GM18519 (cell line): ENCODE measurements at regions not wholly inside any gene's neighbourhood (a gene's known extent, or its start where the extent isn't known, plus 50 kb on each side); places are given as distances from the start of the nearest gene placed in this dataset.

Experiments used
- ATAC-seq: cut with Tn5 transposase; IDR thresholded peaks from one replicate; pipeline ENCODE4 v1.9.1; 2021; ENCODE audit warnings: mild to moderate bottlenecking, moderate library complexity; ENCODE audit not compliant: unreplicated experiment, low FRiP score

- ATAC-seq = no peak
Measured at GRCh38 chr4:15215109-15215508, 212.7 kb upstream of the C1QTNF7 start.

GRCh38 chr4:15226203-15226602 lies 201.6 kb upstream of the C1QTNF7 start:
- ATAC-seq = no peak

DNA sequence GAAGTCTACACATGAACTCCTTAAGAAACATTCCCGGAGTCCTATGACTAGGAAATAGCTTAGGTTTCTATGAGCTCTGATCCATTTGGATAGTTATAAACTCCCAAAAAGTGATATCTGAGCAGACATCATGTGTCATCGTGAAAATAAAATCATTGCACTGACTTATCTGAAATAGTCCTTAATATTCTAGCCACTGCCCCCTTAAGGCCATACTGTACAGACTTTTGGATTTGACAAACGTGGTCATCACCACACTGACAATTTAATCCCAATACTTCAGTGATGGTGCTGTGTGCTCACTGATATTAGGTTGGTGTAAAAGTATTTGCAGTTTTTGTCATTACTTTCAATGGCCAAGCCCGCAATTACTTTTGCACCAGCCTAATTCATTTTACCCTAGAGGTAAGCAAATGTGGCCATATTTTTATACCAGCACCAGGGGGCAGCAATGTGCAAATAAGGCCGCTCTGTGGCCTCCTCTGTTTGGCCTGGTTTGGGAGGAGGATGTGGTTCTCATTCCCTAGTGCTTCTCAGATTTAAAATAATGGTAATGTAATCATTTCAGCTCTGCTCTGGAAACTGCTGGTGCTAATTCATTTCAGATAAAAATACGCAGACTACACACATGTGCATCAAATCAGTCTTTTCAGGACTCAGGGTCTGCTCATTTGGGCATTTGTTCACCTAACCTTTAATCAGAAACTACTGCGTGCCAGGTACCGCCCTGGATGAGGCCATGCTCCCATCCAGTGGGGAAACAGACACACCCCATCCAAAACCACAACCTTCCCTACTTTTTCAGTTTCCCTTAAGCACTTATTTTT lies 196.4 kb upstream of the C1QTNF7 start:
- peak; percentile 75 for ATAC-seq

GRCh38 chr4:15232366-15233263 lies 195.2 kb upstream of the C1QTNF7 start:
- ATAC-seq = no peak

DNA sequence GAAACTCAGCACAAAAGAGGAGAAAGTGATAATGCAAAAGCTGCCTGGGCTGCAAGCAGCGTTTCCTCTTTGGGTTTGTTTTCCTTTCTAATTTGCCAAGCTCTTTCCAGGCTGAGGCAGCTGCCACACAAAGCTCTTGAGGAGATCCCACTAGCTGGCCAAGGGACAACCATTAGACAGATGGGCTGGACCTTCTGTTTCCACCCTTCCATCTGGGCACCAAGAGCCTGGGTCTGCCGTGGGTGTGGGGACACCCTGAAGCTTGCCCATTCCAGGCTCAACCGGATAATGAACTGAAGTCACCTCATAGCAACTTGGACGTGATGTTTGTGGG lies 194.6 kb upstream of the C1QTNF7 start:
- ATAC-seq = no peak

- ATAC-seq = no peak
Measured at GRCh38 chr4:15233626-15234025, 194.2 kb upstream of the C1QTNF7 start.

- no peak for ATAC-seq
Measured at GRCh38 chr4:15234116-15234855, 193.5 kb upstream of the C1QTNF7 start.

DNA sequence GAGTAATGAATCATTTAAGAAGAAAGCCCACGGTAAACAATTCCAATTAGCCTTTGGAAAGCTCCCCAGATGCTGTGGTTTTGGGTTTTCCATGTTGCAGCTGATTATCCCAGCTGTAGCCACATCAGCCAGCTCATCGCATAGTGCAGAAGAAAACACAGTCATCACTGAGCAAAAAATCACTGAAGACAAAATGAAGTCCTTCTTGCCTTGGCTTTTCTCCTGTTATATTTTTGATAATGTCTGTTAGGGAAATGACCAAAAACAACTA lies 193.0 kb upstream of the C1QTNF7 start:
- ATAC-seq = no peak

DNA sequence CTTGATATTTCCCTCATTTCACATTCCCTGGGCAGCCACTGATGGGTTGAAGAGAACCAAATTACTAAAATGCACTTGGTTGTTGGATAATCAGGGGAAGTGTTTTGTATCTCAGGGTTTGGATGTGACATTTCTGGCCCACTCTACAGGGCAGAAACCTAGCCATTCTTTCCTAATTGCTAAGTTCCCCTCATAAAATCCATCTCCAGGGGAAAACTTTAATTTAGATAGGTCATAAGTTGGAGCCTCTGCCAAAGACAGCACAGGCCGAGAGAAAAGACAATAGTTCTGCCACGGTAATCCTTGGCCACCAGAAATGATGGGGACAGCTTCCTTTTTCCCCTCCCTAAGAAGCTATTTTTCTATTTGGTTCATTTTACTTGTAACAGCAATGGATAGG lies 192.7 kb upstream of the C1QTNF7 start:
- no peak for ATAC-seq

DNA sequence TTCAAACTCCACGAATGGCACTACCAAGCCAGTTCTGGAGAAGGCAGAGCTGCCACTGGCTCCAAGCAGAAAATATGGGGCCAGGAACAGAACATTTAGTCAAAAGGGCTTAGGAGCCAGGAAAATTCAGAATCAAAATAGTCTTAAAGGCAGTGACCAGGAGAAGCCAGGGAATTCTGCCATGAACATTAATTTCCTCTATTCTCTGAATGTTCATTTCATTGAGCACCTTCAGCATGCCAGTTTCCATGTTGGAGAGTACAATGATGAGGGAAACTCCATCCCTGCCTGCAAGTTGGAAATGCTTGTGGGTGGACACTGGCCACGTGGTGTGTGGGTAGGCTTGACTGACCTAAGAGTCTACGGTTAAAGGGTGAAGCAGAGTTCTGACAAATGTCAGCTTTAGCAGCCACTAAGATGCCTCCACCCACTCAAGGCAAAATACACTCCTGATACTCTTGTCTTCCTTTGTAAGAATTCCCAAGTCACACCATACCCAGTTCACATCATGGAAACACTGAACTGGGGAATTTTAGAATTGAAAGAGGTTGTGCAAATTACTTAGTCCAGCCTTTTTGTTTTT lies 190.1 kb upstream of the C1QTNF7 start:
- no peak for ATAC-seq

DNA sequence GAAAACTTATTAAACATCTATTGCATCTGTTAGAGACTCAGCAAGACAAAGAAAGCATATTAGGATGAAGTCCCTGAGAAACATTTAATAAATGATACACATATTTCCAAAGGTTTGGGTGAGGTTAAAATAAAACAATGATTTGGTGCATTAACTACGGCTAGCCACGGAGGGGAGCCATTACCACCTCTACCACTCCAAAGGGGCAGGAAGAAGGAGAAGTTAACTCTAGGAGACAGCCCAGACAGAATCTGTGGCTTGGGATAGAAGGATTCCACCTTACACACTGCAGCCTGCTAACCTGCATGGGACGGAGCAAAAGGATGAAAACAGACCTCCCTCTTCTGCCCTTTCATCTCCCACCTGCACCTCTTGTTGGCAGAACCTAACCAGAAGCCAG lies 189.1 kb upstream of the C1QTNF7 start:
- ATAC-seq = peak; percentile 60

- no peak for ATAC-seq
Measured at GRCh38 chr4:15239866-15240265, 188.0 kb upstream of the C1QTNF7 start.

DNA sequence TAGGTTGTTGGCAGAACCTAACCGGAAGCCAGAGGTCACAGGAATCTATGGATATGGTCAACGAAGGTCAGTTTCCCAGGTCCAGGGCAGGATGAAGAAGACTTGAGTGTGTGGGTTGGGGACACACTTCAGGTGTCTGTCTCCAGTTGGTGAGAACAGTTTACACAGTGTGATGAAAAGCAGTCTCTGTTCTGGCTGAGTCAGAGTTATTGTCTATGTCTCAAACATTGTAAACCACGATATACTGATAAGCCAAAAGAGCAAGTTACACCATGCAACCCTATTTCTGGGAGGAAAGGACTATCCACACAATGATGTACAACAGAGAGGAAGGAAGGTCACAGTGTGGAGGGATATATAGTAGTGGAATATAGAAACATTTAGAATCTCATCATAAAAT lies 187.1 kb upstream of the C1QTNF7 start:
- ATAC-seq = no peak

- ATAC-seq = no peak
Measured at GRCh38 chr4:15242021-15242420, 185.8 kb upstream of the C1QTNF7 start.

DNA sequence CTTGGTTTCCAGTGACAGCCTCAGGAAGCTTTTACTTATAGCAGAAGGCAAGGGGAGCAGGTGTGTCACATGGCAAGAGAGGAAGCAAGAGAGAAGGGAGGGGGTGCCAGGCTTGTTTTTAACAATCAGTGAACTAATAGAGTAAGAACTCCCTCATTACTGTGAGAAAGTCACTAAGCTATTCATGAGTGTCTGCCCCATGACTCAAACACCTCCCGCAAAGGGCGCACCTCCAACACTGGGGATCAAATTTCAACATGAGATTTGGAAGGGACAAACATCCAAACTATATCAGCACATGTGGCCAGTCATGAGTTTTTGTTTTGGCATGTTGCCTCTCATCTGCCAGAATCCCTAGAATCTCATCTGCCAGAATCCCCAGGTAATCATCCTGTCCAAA lies 183.5 kb upstream of the C1QTNF7 start:
- ATAC-seq = no peak

DNA sequence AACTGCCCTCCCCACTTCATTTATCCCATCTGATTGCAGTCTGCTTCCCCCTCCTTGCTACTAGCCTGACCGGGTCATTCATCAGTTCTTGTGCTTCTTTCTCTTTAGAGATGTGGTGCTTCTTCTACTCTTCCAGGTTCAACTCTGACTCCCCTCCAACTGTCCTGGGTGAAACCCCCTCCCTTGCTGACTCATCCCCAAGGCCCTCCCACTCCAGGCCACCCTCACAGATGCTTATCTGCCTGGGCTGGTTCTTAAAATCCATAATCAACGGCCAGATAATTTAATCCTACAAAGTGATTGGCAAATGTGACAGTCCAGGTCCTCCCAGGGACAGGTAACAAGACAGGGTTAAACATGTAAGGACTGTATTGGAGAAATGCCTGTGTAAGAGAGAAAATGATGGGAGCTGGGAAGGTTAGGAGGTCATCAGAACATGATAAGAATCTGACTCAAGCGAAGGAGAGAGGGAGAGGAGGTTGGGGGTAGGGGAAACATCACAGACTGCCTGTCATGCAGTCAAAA lies 182.8 kb upstream of the C1QTNF7 start:
- no peak for ATAC-seq

- no peak for ATAC-seq
Measured at GRCh38 chr4:15250021-15250441, 177.8 kb upstream of the C1QTNF7 start.

GRCh38 chr4:15253349-15253748 lies 174.5 kb upstream of the C1QTNF7 start:
- ATAC-seq = peak; percentile 94

DNA sequence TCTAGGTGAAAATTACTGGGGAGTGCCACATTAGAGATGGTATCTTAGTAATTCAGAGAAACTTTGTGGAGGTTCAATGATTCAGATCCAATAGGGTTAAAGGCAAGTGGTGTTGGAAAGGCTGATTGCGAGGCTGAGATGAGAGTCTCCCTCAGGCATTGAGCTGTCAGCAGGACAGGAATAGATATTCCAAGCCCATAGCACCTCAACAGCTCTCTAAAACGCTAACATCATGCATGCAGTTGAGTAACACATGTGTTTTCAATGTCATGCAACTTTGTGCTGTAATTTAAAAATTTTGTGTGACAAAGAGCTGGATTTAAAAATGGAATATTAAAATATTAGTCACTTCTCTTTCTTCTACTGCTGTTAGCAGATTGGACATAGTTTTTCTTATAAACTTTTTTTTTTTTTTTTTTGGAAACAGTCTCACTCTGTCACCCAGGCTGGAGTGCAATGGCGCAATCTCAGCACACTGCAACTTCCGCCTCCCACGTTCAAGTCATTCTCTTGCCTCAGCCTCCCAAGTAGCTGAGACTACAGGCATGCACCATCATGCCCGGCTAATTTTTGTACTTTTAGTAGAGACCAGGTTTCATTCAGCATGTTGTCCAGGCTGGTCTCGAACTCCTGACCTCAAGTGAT lies 173.5 kb upstream of the C1QTNF7 start:
- ATAC-seq = no peak

DNA sequence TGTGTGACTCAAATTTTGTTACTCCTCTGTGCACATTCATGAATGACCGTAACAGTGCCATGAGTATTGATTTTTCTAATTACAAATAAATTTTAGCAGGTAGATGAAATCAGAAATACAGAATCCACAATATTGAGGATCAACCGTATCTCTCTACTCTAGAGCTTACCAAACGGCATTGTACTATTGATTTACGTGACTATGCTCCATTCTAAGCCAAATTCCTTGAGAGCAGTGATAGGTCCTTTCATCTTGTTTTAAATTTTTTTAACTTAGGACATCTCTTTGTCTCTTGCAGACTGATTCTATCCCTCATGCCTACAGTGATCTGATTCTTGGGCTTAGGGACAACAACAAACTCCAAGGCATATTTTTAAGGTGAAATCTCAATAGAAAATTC lies 172.3 kb upstream of the C1QTNF7 start:
- ATAC-seq = no peak
